CD4-positive, alpha-beta T cell treated with Interleukin-10 for 1 hour (primary cell): ENCODE measurements at regions not wholly inside any gene's neighbourhood (a gene's known extent, or its start where the extent isn't known, plus 50 kb on each side); places are given as distances from the start of the nearest gene placed in this dataset.
A peak's percentile ranks its signal among the peaks of the same experiment; 100 is the strongest.
"Not testable (repeated sequence)": the region's sequence is repeated elsewhere in the genome, so short reads cannot be mapped to it uniquely, and the experiment has no call there.

ENCODE experiments used
- DNase-seq: peaks from one replicate; pipeline ENCODE4 v3.0.0-alpha.2; 2020

DNA sequence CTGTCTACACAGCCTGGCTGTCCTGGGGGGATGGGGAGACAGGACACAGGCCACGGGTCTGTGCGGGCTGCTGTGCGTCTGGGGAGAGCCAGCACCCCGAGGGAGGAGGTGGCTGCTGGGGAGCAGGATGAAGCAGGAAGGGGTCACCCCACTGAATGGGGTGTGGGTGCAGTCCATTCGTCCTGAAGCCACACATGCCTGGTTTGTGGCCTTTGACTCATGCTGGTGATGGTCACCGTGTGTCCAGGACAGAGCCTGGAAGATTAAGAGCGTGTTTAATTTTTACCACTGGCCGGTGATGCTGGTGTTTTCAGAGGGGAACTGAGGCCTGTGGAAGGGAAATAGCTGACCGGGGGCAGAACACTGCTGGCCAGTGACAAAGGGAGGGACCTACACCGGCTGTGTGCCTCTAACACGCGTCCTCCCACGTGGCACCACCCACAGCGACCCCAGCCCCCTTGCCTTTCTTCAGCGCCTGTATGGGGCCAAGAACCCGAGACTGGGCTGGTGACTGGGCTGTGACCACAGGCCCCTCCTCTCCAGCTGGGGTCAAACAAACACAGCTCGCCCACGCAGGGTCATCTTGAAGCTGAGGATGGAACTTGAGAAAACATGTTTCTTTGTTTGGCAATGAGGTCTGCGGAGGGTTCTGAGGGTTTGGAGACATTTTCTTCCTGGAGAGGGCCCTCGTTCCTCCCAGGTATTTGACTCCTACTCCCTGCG lies 99.5 kb upstream of the LRPAP1 start:
- DNase-seq, result not testable (repeated sequence)

DNA sequence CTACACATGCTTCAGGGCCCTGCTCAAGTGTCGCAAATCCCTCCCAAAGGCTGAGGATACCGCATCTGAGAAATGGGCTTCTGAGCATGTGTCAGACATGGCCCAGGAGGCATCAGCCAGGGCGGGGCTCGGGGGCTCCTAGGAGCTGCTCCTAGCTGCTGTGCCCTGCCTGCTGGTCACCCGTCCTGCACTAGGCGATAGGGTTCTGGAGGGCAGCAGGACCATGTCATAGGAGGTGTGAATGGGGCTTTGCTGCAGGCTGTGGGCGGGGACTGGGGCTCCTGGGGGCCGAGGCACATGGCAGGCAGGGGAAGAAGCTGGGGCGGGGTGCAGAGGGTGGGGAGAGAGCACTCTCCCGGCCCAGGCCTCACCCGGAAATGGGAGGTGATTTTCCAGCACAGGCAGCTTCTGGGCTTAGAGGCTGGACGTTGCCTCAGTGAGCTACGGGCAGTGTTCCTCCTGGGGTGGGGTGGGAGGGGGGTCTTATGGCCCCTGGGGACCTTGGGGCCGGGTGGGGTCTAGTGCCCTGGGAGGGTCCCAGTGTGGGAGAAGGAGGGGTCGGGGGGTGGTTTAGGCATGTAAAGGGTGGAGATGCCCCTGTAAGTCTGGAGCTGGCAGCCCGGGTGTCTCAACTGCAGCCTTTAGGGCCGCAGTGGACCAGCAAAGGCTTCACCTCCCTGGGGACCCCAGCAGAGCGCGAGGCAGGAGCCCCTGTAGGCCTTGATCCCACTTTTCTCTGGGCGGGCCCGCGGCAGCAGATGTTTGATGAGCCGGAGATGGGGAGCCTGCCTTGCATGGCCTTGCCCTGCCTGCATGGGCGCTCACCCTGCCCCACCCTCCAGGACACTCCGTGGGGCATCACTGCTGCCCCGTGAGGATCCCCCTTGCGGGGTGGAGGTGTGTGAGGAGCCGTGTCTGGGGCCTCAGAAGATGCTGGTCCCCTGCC lies 98.6 kb upstream of the LRPAP1 start:
- no peak for DNase-seq

DNA sequence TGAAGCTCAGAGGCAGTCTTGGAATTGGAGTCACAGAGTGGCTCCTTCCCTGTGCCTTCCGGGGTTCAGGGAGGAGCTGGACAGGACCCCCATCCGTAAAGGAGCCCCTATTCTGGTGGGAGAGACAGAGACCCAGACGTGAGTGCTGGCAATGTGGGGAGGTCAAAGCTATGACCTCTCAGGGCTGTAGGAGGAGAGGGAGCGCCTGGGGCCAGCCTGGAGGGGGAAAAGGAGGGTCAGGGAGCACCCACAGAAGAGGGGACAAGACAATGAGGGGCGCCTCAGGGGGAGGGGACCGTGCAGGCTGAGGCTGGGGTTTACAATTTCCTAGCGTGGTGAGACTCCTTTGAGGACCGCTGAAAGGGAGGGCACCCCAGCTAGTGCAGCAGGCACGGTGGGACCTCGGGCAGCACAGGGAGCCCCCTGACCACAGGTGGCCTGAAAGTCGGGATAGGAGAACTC lies 97.9 kb upstream of the LRPAP1 start:
- DNase-seq, result no peak

DNA sequence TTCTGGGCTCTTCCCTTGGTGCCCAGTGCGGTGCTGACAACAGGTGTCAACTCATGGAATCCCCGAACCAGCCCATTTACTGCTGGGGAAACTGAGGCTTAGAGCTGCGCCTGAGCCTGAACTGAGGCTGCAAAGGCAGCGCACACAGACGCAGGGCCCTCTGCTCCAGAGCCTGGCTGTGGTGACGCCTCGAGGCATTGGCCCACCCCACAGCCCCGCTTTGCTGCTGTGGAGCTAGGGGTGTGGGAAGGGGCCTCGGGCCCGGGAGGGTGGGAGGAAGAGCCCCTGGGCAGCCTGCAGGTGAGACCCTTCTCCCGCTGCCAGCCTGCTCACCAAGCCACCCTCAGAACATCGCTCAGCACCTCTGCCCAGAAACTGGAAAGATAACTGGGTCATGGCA lies 97.4 kb upstream of the LRPAP1 start:
- DNase-seq, result no peak

DNA sequence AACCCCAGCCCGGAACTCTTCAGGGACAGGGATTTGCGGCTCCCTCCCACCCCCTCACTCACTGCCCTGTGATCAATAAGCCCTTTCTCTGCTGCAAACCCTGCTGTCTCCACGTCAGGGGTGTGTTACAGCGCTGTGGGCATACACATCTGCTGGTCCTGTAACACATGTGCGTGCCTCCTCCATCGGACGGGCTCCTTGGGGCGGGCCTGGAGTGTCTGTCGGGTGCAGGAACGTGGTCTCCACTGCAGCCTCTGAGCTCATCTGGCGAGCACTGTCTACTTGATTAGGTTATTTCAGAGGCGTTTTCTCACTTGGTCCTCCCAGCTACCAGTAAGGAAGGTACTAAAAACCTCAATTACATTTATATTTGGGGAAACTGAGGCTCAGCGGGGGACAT lies 97.0 kb upstream of the LRPAP1 start:
- DNase-seq, result not testable (repeated sequence)

DNA sequence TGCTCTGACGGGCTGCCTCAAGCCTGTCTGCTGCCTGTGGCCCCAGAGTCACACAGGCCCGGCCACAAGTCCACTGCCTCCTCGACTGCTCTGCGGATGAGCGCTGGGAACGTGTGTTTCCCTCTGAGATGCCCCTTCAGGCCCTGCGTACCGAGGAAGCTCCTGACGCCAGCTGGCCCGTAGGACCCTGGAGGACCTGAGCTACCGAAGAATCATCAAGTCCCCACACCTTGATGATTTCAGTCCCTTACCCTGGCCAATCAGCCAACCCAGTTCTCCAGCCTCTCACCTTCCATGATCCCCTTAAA lies 96.6 kb upstream of the LRPAP1 start:
- DNase-seq, result no peak

DNA sequence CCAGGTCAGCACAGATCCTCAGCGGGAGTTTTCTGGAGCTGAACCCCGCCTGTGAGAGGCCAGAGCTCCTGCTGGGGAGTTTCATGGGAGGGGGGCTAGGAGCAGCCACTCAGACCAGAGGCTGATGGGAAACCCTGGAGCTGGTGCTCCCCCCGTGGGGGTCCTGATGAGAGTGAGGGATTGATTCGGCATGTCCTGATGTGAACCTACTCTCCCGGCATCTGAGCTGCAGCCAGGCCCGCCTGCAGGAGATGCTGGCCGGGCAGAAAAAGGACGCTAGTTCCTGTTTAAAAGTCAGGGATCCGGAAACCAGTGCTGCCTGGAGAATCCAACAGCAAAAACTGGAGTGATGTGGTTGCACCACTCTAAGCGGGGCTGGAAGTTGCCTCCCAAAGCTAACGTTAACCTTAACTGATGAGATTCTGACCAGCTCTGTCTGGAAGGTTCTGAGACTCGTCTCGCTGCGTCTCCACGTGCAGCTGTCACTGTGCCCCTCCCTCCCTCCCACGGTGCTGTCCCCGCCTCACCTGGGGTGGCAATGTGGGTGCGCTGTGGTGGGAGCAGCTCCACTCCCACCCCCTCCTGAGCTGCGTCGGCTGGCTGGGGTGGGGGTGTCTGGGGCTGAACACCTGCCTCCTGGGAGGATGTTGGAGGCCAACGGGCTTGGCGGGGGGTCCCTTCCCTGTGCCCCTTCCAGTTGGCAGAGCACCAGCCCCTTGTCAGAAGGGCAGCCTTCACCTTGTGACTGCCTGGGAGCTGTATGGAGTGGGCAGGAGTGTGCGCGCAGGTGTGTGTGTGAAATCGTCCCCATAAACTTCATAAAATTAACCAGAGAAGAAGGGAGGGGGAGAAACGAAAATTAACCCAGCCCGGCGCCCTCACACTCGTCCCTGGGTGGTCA lies 96.0 kb upstream of the LRPAP1 start:
- DNase-seq, result not testable (repeated sequence)

DNA sequence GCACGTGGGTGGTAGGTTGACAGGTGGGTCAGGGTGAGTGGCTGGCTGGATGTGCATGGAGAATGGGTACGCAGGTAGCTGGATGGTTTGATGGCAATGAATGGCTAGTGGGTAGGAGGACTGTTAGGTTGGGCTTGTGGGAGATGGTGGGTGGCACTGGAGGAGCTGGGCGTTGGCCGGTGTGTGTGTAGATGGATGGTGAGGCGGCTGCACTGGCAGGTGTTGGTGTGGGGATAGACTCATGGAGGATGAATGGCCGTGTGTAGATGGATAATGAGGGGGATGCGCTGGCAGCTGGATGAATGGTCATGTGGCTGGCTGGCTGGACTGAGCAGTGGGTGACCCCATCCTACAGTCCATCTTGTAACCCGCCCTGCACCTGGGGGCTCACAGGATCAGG lies 95.2 kb upstream of the LRPAP1 start:
- DNase-seq, result not testable (repeated sequence)

DNA sequence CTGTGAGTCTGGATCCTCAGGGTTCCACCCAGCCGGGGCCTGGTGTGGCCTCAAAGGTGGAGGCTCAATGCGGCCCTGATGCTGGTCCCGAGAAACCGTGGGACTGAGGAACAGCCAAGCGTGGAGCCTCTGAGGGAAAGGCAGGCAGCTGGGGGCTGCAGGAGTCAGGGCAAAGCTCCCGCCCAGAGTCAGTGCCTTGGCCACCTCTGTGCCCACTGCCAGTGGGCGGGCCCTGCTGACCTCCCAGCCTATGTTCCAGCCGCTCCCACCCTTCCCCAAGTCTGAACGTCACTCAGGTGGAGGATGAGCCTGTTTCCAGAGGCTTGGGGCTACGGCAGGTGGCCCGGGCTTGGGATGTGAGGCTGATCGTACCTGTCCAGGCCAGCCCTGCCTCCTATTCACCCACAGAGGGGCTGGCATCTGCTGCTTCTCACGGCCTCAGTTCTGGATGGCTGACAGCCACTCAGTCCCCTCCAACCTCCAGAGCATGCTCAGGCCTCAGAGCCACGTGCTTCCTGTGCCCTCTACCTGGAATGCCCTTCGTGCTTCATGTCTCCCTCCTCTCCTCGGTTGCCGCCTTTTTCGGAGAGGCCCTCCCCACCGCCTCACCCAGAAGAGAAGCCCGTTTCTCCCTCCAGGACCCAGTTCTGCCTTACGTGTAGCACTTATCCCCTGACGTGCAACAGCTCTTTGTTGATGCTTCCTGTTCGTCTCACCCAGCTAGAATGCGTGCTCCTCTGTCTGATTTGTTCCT lies 94.1 kb upstream of the LRPAP1 start:
- DNase-seq, result not testable (repeated sequence)

DNA sequence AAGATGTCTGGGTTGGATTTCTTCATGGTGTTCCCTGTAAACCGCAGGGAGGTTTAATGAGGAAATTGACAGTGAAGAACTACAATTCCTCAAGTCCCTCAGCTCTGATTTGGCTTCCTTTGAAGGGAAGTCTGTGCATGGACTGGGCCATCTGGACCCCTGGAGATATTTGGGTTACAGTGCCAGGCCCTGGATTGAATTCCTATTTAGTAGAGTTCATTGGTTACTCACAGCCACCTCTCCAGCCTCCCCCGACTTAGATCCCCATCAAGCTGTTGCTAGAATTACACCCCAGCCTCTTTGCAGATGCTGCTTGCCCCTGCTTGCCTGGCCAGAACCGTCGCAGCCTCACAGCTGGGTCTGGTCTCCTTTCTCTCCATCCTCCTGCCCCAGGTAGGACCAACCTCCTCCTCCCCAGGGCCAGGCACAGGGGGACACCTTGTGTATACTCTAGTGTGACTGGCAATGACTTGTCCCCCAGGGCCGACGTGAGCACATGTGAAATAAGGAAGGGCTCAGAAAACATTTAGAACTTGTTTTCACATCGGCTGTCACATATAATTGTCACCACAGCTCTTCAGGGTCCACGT lies 93.2 kb upstream of the LRPAP1 start:
- DNase-seq, result not testable (repeated sequence)

DNA sequence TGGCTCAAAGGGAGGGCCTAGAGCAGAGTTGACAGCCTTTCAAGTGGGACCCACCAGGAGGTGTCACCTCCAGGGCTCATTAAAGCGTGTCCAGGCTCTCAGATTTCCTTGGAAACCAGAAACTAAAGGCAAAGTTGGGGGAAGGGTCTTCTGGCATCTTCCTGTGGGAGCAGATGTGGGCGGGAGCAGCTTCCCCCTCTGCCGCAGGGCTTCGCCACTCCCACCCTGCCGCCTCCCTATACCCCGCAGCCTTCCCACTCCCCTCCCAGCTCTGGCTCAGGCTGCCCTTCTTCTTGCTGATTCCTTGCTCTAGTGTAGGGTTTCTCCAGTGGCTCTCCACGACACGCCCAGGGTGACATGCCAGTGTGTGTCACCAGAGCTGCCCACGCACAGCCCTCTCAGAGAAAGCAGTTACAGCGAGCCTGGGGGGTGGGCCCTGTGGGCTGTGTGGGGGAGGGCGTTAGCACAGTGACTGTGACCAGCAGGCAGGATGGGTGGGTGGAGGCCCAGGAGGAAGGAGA lies 91.6 kb upstream of the LRPAP1 start:
- DNase-seq, result not testable (repeated sequence)

DNA sequence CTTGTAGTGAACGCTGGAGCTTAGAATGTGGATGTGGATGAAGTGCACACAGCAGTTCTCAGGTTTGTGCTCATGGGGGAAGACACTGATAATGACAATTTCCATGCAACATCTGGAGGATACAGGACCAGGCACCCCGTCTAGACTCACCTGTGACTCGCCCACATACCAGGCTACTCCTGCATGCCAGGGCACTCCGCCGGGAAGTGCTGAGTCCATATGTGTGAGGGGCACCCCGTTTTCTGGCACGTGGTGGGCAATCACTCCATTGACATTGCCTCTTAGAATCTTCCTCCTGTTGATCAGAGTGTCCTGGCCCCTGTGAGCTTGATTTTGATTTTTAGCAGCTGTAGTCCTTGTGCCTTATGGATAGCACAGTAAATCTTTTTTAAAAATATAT lies 90.9 kb upstream of the LRPAP1 start:
- no peak for DNase-seq

DNA sequence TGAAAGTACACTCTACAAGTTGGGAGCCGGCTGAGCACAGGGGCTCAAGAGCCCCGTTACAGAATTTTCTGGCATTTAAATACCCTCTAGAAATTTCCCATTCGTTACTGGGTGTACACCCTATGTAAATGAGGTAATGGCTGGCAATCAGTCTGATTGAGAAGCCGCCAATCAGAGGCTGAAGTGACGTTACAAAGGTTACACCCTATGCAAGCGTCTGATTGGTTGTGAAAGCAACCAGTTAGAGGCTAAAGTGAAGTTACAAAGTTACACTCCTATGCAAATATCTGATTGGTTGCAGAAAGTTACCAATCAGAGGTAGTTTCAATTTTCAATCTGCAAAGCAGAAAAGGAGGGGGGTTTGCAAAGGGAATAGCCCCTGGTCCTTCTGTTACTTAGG lies 88.1 kb upstream of the LRPAP1 start:
- DNase-seq, result peak; percentile 18

DNA sequence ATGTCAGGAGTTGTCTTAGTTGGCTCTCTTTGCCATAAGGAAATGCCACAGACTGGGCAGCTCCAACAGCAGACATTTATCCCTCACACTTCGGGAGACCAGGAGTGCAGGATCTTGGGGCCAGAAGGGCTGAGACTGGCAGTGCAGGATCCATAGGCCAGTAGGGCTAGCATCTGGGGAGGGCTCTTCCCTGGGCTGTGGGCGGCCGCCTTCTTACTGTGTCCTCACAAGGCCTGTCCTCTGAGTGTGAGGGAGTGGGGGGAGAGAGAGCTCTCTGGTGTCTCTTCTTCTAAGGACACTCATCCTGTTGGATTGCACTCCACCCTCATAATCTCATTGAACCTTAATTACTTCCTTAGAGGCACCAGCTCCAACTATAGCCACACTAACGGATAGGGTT lies 87.5 kb upstream of the LRPAP1 start:
- not testable (repeated sequence) for DNase-seq

DNA sequence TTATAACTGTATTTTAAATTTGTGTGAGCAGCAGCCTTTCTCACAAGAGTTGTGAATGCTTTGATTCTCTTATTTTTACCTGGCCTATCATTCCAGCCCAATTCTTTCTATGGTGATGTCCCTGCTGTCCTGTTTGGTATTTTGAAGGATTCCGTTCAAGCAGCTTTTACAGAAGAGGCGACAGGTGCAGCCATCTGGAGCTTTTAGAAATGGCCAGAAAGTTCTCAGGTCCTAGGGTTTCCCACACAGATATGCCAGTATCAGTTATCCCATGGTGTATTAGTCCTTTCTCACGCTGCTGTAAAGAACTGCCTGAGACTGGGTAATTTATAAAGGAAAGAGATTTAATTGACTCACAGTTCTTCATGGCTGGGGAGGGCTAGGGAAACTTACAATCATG lies 86.1 kb upstream of the LRPAP1 start:
- DNase-seq, result not testable (repeated sequence)

DNA sequence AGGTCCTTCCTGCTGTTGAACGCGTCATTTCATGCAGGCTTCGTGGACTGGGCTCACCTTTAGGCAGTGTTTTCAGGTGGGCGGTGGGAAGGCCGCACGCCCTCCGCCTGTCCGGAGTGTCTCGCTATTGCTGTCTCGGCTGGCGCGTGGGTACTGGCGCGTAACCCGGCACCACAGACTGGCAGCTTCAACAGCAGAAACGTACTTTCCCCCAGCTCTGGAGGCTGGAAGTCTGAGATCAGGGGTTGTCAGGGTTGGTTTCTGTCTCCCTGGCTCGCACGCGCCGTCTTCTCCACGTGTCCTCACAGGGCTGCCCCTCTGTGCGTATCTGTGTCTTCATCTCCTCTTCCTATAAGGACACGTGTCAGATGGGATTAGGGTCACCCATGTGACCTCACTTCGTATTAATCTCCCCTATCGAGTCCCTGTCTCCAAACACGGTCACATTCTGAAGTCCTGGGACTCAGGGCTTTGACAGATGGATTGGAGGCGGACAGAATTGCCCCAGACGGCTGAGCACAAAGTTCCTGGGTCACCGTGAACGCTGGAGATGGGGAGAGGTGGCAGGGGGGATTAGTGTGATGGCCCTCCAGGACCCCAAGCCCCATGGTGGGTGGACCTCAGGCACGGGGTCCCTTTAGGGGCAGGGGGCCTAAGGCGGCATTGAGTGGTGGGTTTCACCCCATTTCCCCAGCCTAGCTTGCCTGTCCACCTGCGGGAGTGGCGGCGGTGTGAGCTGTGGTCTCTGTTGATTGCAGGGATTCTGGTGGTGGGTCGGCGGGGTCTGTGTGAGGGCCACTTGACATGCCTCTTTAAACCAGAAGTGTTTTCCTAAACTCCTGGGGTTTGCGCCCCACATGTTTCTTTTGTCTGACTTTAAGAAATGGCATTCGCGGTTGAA lies 83.4 kb upstream of the LRPAP1 start:
- no peak for DNase-seq

DNA sequence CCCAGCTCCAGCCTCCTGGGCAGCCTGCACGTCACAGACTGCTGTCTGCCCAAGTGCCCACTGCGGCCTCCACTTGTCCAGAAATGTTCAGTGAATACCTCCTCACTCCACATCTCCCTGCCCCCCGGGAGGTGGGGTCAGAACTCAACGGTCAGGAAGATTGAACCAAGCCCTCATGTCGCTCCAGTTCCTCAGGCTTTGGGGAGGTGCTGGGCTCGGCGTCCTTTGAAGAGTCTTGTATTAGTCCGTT lies 82.4 kb upstream of the LRPAP1 start:
- DNase-seq, result no peak

DNA sequence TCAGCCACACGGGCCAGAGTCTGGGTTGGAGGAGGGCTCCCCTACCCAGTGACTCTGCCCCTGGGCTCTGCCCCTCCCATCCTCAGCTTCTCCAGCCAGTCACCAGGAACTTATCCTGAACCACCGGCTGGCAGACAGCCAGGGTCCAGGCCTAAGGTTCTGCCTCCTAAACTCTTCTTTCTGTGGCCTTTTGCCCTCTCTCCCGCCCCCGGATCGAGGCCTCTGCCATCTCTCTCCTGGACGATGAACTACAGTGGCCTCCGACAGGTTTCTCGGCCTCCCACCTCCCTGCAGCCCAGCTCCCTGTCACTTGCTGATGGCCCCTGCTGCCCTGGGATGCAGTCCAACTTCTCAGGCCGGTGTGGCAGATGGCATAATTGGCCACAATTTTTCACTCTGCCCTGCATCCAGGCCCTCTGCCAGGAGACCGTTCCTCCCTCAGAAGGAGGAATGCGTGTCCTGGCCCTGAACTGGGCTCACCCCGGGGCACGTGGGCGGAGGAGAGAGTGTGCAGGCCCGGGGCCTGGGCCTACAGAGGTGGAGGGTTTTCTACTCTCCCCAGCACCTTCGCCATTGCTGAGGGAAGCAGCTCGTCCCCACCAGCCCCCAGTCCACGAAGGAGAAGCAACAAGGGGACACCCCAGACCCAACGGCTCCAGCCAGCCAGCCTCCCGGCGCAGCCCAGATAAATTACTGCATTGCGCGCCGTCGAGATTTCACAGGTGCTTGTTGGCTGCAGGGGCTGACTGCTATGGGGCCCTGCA lies 81.9 kb upstream of the LRPAP1 start:
- DNase-seq, result no peak

DNA sequence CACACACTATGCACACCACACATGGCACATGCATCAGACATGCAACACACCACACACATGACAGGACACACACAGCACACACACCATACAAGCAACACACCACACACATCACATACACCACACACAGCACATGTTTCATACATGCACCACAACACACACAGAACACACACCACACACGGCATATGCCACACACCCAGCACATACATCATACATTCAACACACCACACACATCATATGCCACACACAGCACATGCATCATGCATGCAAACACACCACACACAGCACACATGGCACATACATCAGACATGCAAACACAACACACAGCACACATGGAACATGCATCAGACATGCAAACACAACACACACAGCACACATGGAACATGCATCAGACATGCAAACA lies 80.7 kb upstream of the LRPAP1 start:
- DNase-seq, result no peak

DNA sequence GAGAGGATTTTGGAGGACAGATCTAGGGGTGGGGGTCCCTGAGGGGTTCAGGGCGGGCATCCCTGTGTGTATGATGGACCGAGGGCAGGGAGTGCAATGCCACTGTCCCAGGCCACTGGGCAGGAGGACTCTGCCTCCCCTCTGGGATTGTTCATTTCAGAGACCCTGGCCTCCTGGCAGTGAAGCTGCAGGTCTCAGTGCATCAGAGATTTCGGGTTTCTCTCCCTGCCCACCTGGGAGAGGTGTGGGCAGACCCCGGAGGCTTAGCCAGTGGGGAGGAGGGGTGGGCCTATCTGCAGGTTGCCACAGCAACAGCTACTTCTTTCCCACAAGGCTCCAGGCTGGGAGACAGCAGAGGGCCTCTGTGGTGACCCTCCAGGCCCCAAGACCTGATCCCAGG lies 80.1 kb upstream of the LRPAP1 start:
- DNase-seq, result no peak
